NCI-H2081 treated with DMSO at 0.1 percent for 48 hours (cell line): ENCODE measurements at regions not wholly inside any gene's neighbourhood (a gene's known extent, or its start where the extent isn't known, plus 50 kb on each side); places are given as distances from the start of the nearest gene placed in this dataset.
"Not testable (repeated sequence)": the region's sequence is repeated elsewhere in the genome, so short reads cannot be mapped to it uniquely, and the experiment has no call there.

Experiments
- DNase-seq: peaks from one replicate; lab custom pipeline; 2025; lab: John Stamatoyannopoulos, UW

GRCh38 chr19:37303591-37304171 is 67.2 kb upstream of the ZNF527 start:
- DNase-seq = no peak

- DNase-seq = no peak
Observed at GRCh38 chr19:37304190-37304883, 66.6 kb upstream of the ZNF527 start.

GRCh38 chr19:37304884-37305255 is 66.0 kb upstream of the ZNF527 start:
- no peak for DNase-seq

GRCh38 chr19:37306383-37306963 is 64.4 kb upstream of the ZNF527 start:
- DNase-seq = no peak

- DNase-seq = no peak
Observed at GRCh38 chr19:37309834-37310575, 60.9 kb upstream of the ZNF527 start.

- not testable (repeated sequence) for DNase-seq
Observed at GRCh38 chr19:37312531-37313334, 58.2 kb upstream of the ZNF527 start.

- no peak for DNase-seq
Observed at GRCh38 chr19:37313335-37313627, 57.6 kb upstream of the ZNF527 start.

GRCh38 chr19:37317403-37318209 is 53.3 kb upstream of the ZNF527 start:
- peak; percentile 92 for DNase-seq

GRCh38 chr19:37320988-37321387 is 49.9 kb upstream of the ZNF527 start:
- DNase-seq = not testable (repeated sequence)
